ENCODE measurements at regions not wholly inside any gene's neighbourhood (a gene's known extent, or its start where the extent isn't known, plus 50 kb on each side); places are given as distances from the start of the nearest gene placed in this dataset.

- TF ChIP-seq CTCF (conservative IDR thresholded peaks at IDR 0.05; ENCODE audit: low read length) (no peak), EZH2phosphoT487 (IDR thresholded peaks at IDR 0.05; ENCODE audit: borderline replicate concordance) (no peak)
Observed at GRCh38 chr5:136425921-136426320, 60.6 kb upstream of the TRPC7 start.

Data from Loucy (cell line).